ENCODE measurements at regions not wholly inside any gene's neighbourhood (a gene's known extent, or its start where the extent isn't known, plus 50 kb on each side); places are given as distances from the start of the nearest gene placed in this dataset.

- no peaks in the 10 kb centered on the region for H3K36me3 ChIP-seq (ENCODE audit: control insufficient read depth in 2 of 2, insufficient read depth in 1 of 2, low read length in 2 of 2)
- POLR2A ChIA-PET, result no interaction called here
- H3K9me3 ChIP-seq (ENCODE audit: control insufficient read depth, insufficient read depth, low read depth, low read length), result no peaks in the 10 kb centered on the region
- no peak for TF ChIP-seq ZNF558 (tag by site-specific recombination; IDR thresholded peaks at IDR 0.05)
- TF ChIP-seq ZNF324 (tag by site-specific recombination; IDR thresholded peaks at IDR 0.05), result no peak
- TF ChIP-seq ZSCAN30 (tag by site-specific recombination; IDR thresholded peaks at IDR 0.05), result no peak
- no peak for TF ChIP-seq ZNF311 (tag by site-specific recombination; IDR thresholded peaks at IDR 0.05; ENCODE audit: borderline replicate concordance)
- TF ChIP-seq ZNF624 (tag by site-specific recombination; IDR thresholded peaks at IDR 0.05), result no peak
- no peak for TF ChIP-seq ZNF146 (tag by site-specific recombination; IDR thresholded peaks at IDR 0.05)
- no peak for TF ChIP-seq ZNF140 (tag by site-specific recombination; IDR thresholded peaks at IDR 0.05)
- TF ChIP-seq OSR2 (tag by site-specific recombination; IDR thresholded peaks at IDR 0.05), result no peak
- TF ChIP-seq ZNF157 (tag by site-specific recombination; IDR thresholded peaks at IDR 0.05), result no peak
- no peak for TF ChIP-seq ZNF121 (tag by site-specific recombination; IDR thresholded peaks at IDR 0.05)
- TF ChIP-seq ZNF23 (tag by site-specific recombination; IDR thresholded peaks at IDR 0.05; ENCODE audit: borderline replicate concordance), result no peak
- CTCF ChIA-PET, result no interaction called here
- no peak overlapping the region for H3K4me3 ChIP-seq (ENCODE audit: low read depth, low read length)
- H3K4me1 ChIP-seq (ENCODE audit: control insufficient read depth, insufficient read depth, low read length), result no peaks in the 10 kb centered on the region
- no peak overlapping the region for H3K27ac ChIP-seq (ENCODE audit: extremely low read depth, low read depth, low read length)
These were observed 661.0 kb upstream of the CDH18 start for GRCh38 chr5:20648981-20649380.

DNA sequence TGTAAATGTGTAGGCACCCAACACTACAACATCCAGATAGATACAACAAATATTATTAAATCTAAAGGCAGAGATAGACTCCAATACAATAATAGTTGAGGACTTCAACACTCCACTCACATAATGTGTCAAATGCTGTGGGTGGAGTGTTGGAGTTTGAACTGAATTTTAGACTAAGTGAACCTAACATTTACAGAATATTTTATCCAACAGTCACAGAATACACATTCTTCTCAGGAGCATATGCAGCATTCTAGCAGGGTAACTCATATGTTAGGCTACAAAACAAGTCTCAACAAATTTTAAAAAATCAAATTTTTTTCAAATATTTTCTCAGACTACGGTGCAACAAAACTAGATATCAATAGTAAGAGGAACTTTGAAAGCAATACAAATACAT is 648.7 kb upstream of the CDH18 start:
- TF ChIP-seq, protein P1, sequence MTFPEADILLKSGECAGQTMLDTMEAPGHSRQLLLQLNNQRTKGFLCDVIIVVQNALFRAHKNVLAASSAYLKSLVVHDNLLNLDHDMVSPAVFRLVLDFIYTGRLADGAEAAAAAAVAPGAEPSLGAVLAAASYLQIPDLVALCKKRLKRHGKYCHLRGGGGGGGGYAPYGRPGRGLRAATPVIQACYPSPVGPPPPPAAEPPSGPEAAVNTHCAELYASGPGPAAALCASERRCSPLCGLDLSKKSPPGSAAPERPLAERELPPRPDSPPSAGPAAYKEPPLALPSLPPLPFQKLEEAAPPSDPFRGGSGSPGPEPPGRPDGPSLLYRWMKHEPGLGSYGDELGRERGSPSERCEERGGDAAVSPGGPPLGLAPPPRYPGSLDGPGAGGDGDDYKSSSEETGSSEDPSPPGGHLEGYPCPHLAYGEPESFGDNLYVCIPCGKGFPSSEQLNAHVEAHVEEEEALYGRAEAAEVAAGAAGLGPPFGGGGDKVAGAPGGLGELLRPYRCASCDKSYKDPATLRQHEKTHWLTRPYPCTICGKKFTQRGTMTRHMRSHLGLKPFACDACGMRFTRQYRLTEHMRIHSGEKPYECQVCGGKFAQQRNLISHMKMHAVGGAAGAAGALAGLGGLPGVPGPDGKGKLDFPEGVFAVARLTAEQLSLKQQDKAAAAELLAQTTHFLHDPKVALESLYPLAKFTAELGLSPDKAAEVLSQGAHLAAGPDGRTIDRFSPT (tag by site-specific recombination; IDR thresholded peaks at IDR 0.05), result no peak
- no peak for TF ChIP-seq ZFP69B (tag by site-specific recombination; IDR thresholded peaks at IDR 0.05)
- TF ChIP-seq SP3 (tag by site-specific recombination; IDR thresholded peaks at IDR 0.05), result no peak
- TF ChIP-seq ELK4 (IDR thresholded peaks at IDR 0.05; ENCODE audit: borderline replicate concordance, low read depth, low read length), result no peak
- no peak for TF ChIP-seq TRIM28 (IDR thresholded peaks at IDR 0.05; ENCODE audit: borderline replicate concordance, low read length)
- TF ChIP-seq ZNF138 (tag by site-specific recombination; IDR thresholded peaks at IDR 0.05; ENCODE audit: borderline replicate concordance), result no peak
- no peak for TF ChIP-seq ZNF654 (tag by site-specific recombination; IDR thresholded peaks at IDR 0.05; ENCODE audit: low read depth)
- no peak for TF ChIP-seq ZNF266 (tag by site-specific recombination; IDR thresholded peaks at IDR 0.05; ENCODE audit: low read depth)
- no peak for TF ChIP-seq ZNF155 (tag by site-specific recombination; IDR thresholded peaks at IDR 0.05)
- TF ChIP-seq BCL11A (tag by site-specific recombination; IDR thresholded peaks at IDR 0.05; ENCODE audit: low read depth), result no peak
- no peak for TF ChIP-seq ZNF549 (tag by site-specific recombination; IDR thresholded peaks at IDR 0.05)
- H3K36me3 ChIP-seq (ENCODE audit: control insufficient read depth in 2 of 2, insufficient read depth in 1 of 2, low read length in 2 of 2), result no peaks in the 10 kb centered on the region

DNA sequence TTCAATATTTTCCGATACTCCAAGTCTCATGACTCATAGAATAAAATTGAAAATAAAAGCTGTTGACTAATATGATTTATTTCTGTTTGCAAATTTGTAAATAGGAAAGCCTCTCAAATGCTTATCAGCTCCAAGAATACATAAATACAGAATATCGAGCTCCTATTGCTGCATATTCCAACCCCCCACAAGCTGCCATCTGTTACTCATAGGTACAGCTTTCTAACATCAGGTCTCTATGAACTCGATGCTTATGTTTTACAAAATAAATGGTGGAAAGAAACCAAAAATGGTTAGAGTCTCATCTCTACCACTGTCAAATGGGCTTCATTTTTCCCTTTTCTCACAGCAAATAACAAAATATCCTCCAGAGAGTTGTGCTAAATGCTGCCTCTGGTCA is 631.6 kb upstream of the CDH18 start:
- Histone ChIP-seq H3K9me3 (ENCODE audit: control insufficient read depth, insufficient read depth, low read depth, low read length) (no peaks in the 10 kb centered on the region), H3K36me3 (ENCODE audit: control insufficient read depth in 2 of 2, insufficient read depth in 1 of 2, low read length in 2 of 2) (no peaks in the 10 kb centered on the region), H3K4me3 (ENCODE audit: low read depth, low read length) (no peak overlapping the region), H3K4me1 (ENCODE audit: control insufficient read depth, insufficient read depth, low read length) (no peaks in the 10 kb centered on the region), H3K27ac (ENCODE audit: extremely low read depth, low read depth, low read length) (no peak overlapping the region)
- CTCF ChIA-PET, result no interaction called here
- POLR2A ChIA-PET, result no interaction called here
- TF ChIP-seq, protein P2, sequence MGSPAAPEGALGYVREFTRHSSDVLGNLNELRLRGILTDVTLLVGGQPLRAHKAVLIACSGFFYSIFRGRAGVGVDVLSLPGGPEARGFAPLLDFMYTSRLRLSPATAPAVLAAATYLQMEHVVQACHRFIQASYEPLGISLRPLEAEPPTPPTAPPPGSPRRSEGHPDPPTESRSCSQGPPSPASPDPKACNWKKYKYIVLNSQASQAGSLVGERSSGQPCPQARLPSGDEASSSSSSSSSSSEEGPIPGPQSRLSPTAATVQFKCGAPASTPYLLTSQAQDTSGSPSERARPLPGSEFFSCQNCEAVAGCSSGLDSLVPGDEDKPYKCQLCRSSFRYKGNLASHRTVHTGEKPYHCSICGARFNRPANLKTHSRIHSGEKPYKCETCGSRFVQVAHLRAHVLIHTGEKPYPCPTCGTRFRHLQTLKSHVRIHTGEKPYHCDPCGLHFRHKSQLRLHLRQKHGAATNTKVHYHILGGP (tag by site-specific recombination; IDR thresholded peaks at IDR 0.05), result no peak
- TF ChIP-seq ZNF571 (tag by site-specific recombination; IDR thresholded peaks at IDR 0.05), result no peak
- no peak for TF ChIP-seq ZBTB10 (tag by site-specific recombination; IDR thresholded peaks at IDR 0.05)
- no peak for TF ChIP-seq ZNF354C (tag by site-specific recombination; IDR thresholded peaks at IDR 0.05; ENCODE audit: borderline replicate concordance, low read depth)

More for the DNA sequence above, 648.7 kb upstream of the CDH18 start:
- Histone ChIP-seq H3K4me3 (ENCODE audit: low read depth, low read length) (no peak overlapping the region), H3K4me1 (ENCODE audit: control insufficient read depth, insufficient read depth, low read length) (no peaks in the 10 kb centered on the region), H3K9me3 (ENCODE audit: control insufficient read depth, insufficient read depth, low read depth, low read length) (no peaks in the 10 kb centered on the region), H3K27ac (ENCODE audit: extremely low read depth, low read depth, low read length) (no peak overlapping the region)
- POLR2A ChIA-PET, result no interaction called here
- CTCF ChIA-PET, result interaction anchor here (0.6 kb wide), 1 partner anchor 128 kb away, joined by 3 read pairs; no protein-coding TSS in a partner anchor
